Type B pancreatic cell (in vitro differentiated cells): ENCODE measurements at regions not wholly inside any gene's neighbourhood (a gene's known extent, or its start where the extent isn't known, plus 50 kb on each side); places are given as distances from the start of the nearest gene placed in this dataset.
"Not testable (repeated sequence)": the region's sequence is repeated elsewhere in the genome, so short reads cannot be mapped to it uniquely, and the experiment has no call there.

Experiments
- DNase-seq: peaks from one replicate; pipeline ENCODE4 v3.0.0; 2021; ENCODE audit warnings: mixed read lengths; ENCODE audit not compliant: unreplicated experiment; ENCODE audit errors: extremely low spot score
- H3K27ac Mint-ChIP-seq: 2 replicates; pipeline ENCODE4 v1.8.0; 2021; ENCODE audit warnings: mild to moderate bottlenecking, mixed read lengths
- H3K27me3 Mint-ChIP-seq: 2 replicates; pipeline ENCODE4 v1.8.0; 2021; ENCODE audit warnings: mixed read lengths
- H3K36me3 Mint-ChIP-seq: 2 replicates; pipeline ENCODE4 v1.8.0; 2021; ENCODE audit warnings: mixed read lengths
- H3K4me1 Mint-ChIP-seq: one replicate; pipeline ENCODE4 v1.8.0; 2021; ENCODE audit warnings: mixed read lengths; ENCODE audit not compliant: unreplicated experiment
- H3K4me3 Mint-ChIP-seq: 2 replicates; pipeline ENCODE4 v1.8.0; 2021; ENCODE audit warnings: mild to moderate bottlenecking, mixed read lengths
- H3K9me3 Mint-ChIP-seq: 2 replicates; pipeline ENCODE4 v1.8.0; 2021; ENCODE audit warnings: mixed read lengths
- CTCF ChIP-seq: fragments of 200-600 bp; sonication (generic); conservative IDR thresholded peaks from 2 replicates; pipeline ENCODE4 v1.5.0; 2021; ENCODE audit warnings: antibody characterized with exemption, mild to moderate bottlenecking

GRCh38 chr1:30656171-30656940 is 67.0 kb downstream of the MATN1 start:
- H3K36me3 Mint-ChIP-seq, result no peaks in the 10 kb centered on the region
- H3K9me3 Mint-ChIP-seq, result no peaks in the 10 kb centered on the region
- peaks cover 7% of the 10 kb centered on the region for H3K27me3 Mint-ChIP-seq
- no peak overlapping the region for H3K27ac Mint-ChIP-seq
- no peak for DNase-seq
- TF ChIP-seq CTCF, result no peak
- peaks cover 15% of the 10 kb centered on the region for H3K4me1 Mint-ChIP-seq
- H3K4me3 Mint-ChIP-seq, result no peak overlapping the region

GRCh38 chr1:30655672-30656071 is 67.7 kb downstream of the MATN1 start:
- DNase-seq, result no peak
- H3K4me1 Mint-ChIP-seq, result peaks cover 19% of the 10 kb centered on the region
- H3K9me3 Mint-ChIP-seq, result no peaks in the 10 kb centered on the region
- H3K27ac Mint-ChIP-seq, result no peak overlapping the region
- TF ChIP-seq CTCF, result no peak
- no peak overlapping the region for H3K4me3 Mint-ChIP-seq
- peaks cover 10% of the 10 kb centered on the region for H3K27me3 Mint-ChIP-seq
- H3K36me3 Mint-ChIP-seq, result no peaks in the 10 kb centered on the region

GRCh38 chr1:30654188-30654587 is 69.2 kb downstream of the MATN1 start:
- no peak for TF ChIP-seq CTCF
- Mint-ChIP-seq H3K4me1 (peaks cover 16% of the 10 kb centered on the region), H3K27ac (no peak overlapping the region), H3K27me3 (peaks cover 13% of the 10 kb centered on the region), H3K9me3 (no peaks in the 10 kb centered on the region), H3K36me3 (no peaks in the 10 kb centered on the region), H3K4me3 (no peak overlapping the region)
- DNase-seq, result no peak

- no peaks in the 10 kb centered on the region for H3K36me3 Mint-ChIP-seq
- TF ChIP-seq CTCF, result no peak
- no peak for DNase-seq
- H3K9me3 Mint-ChIP-seq, result no peaks in the 10 kb centered on the region
- H3K27ac Mint-ChIP-seq, result no peak overlapping the region
- peaks cover 16% of the 10 kb centered on the region for H3K4me1 Mint-ChIP-seq
- no peak overlapping the region for H3K4me3 Mint-ChIP-seq
- H3K27me3 Mint-ChIP-seq, result peaks cover 17% of the 10 kb centered on the region
These were observed 71.1 kb downstream of the MATN1 start for GRCh38 chr1:30652152-30652841.

- not testable (repeated sequence) for H3K9me3 Mint-ChIP-seq, DNase-seq
These were observed 72.0 kb downstream of the MATN1 start for GRCh38 chr1:30651395-30651794.

GRCh38 chr1:30650968-30651320 is 72.4 kb downstream of the MATN1 start:
- Mint-ChIP-seq H3K27ac (no peak overlapping the region), H3K4me1 (peaks cover 16% of the 10 kb centered on the region), H3K36me3 (no peaks in the 10 kb centered on the region), H3K4me3 (no peak overlapping the region), H3K27me3 (peaks cover 18% of the 10 kb centered on the region), H3K9me3 (no peaks in the 10 kb centered on the region)
- TF ChIP-seq CTCF, result no peak
- DNase-seq, result no peak

More at GRCh38 chr1:30651395-30651794, 72.0 kb downstream of the MATN1 start:
- Mint-ChIP-seq H3K27me3 (peaks cover 17% of the 10 kb centered on the region), H3K4me1 (peaks cover 16% of the 10 kb centered on the region)
- not testable (repeated sequence) for H3K4me3 Mint-ChIP-seq, H3K36me3 Mint-ChIP-seq, H3K27ac Mint-ChIP-seq
